Retinal pigment epithelial cell (primary cell): ENCODE measurements at regions not wholly inside any gene's neighbourhood (a gene's known extent, or its start where the extent isn't known, plus 50 kb on each side); places are given as distances from the start of the nearest gene placed in this dataset.
"Not testable (repeated sequence)": the region's sequence is repeated elsewhere in the genome, so short reads cannot be mapped to it uniquely, and the experiment has no call there.

Source experiments
- DNase-seq: peaks from one replicate; pipeline ENCODE4 v3.0.0-alpha.2; 2010; ENCODE audit warnings: low read depth
- H3K4me3 ChIP-seq: 2 replicates; pipeline ENCODE4 v1.5.1; 2011; ENCODE audit warnings: mild to moderate bottlenecking, low read length, control low read depth, moderate library complexity
- TF ChIP-seq, protein P1 (sequence below): conservative IDR thresholded peaks from 2 replicates; pipeline ENCODE4 v1.5.1; 2011; ENCODE audit warnings: low read depth, low read length, control low read depth, inconsistent platforms

DNA sequence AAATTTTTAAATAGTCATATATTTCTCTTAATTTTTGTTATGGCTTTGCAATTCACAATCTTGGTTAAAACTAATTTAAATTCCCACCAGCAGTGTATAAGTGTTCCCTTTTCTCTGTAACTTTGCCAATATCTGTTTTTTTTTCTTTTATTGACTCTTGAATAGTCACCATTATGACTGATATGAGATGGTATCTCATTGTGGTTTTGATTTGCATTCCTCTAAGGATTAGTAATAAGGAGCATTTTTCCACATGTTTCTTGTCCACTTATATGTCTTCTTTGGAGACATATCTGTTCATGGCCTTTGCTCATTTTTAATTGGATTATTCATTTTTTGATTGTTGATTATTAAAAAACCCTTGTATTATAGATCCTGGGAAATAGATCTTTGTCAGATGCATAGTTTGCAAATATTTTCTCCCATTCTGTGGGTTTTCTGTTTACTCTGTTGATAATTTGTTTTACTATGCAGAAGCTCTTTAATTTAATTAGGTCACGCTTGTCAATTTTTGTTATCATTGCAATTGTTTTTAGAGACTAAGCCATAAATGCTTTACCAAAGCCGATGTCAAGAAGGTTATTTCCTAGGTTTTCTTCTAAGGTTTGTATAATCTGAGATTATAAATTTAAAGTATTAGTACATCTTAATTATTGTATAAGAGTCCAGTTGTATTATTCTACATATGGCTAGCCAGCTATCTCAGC lies 610.9 kb downstream of the CHSY3 start:
- DNase-seq: peak; percentile 49
- TF ChIP-seq, protein P1, sequence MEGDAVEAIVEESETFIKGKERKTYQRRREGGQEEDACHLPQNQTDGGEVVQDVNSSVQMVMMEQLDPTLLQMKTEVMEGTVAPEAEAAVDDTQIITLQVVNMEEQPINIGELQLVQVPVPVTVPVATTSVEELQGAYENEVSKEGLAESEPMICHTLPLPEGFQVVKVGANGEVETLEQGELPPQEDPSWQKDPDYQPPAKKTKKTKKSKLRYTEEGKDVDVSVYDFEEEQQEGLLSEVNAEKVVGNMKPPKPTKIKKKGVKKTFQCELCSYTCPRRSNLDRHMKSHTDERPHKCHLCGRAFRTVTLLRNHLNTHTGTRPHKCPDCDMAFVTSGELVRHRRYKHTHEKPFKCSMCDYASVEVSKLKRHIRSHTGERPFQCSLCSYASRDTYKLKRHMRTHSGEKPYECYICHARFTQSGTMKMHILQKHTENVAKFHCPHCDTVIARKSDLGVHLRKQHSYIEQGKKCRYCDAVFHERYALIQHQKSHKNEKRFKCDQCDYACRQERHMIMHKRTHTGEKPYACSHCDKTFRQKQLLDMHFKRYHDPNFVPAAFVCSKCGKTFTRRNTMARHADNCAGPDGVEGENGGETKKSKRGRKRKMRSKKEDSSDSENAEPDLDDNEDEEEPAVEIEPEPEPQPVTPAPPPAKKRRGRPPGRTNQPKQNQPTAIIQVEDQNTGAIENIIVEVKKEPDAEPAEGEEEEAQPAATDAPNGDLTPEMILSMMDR: no peak
- H3K4me3 ChIP-seq: no peak overlapping the region

GRCh38 chr5:130502702-130503101 lies 598.4 kb downstream of the CHSY3 start:
- no peak overlapping the region for H3K4me3 ChIP-seq
- TF ChIP-seq, protein P1: no peak
- DNase-seq: no peak

GRCh38 chr5:130501151-130501865 lies 597.0 kb downstream of the CHSY3 start:
- TF ChIP-seq, protein P1: no peak
- no peak overlapping the region for H3K4me3 ChIP-seq
- DNase-seq: no peak

GRCh38 chr5:130500495-130500894 lies 596.2 kb downstream of the CHSY3 start:
- DNase-seq, H3K4me3 ChIP-seq: not testable (repeated sequence)

GRCh38 chr5:130496215-130496614 lies 592.0 kb downstream of the CHSY3 start:
- TF ChIP-seq, protein P1: no peak
- DNase-seq: no peak
- no peak overlapping the region for H3K4me3 ChIP-seq

DNA sequence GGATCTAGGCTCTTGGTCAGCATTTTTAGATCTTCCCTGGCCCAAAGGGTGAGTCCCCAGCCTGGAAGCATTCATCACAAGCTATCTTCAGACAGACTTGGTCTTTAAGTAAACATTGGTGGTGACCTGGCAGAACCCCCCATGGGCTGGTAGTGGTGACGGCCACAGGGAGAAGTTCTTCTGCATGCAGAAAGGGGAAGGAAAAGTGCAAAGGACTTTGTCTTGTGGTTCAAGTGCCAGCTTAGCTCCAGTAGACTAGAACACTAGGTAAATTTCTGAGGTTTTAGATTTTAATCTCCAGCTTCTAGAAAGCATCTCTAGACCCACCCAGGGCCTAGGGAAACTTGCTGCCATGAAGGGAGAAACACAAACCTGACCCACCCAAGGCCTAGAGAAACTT lies 584.0 kb downstream of the CHSY3 start:
- no peak overlapping the region for H3K4me3 ChIP-seq
- DNase-seq: no peak
- TF ChIP-seq, protein P1: no peak

- no peak for DNase-seq
- no peak overlapping the region for H3K4me3 ChIP-seq
- TF ChIP-seq, protein P1: no peak
Observed at GRCh38 chr5:130479045-130479804, 575.0 kb downstream of the CHSY3 start.
